ENCODE measurements at regions not wholly inside any gene's neighbourhood (a gene's known extent, or its start where the extent isn't known, plus 50 kb on each side); places are given as distances from the start of the nearest gene placed in this dataset.

DNA sequence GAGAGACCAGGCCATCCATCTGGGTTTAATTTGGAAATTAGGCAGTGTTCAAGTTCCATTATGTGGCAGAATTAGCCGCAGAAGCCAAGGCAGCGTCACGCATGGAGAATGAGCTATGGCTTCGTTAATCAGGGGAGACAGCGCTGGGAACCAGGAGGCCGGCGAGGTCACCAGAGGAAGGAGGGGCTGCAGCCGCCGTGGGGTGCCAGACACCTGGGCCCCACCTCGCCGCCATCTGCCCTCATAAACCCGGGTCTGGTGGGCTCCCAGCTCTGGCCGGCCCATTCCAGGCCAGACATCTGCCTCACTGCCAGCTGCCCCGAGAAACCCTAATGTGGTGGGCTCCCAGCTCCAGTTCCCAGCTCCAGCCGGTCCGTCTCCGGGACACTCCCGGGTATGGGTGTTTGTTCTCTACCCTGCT, 676.9 kb downstream of the BRD1 start:
- Histone ChIP-seq H3K9ac (ENCODE audit: low read depth, low read length, poor library complexity) (no peak overlapping the region), H3K4me2 (ENCODE audit: insufficient read depth, low read length, poor library complexity, severe bottlenecking) (no peak overlapping the region), H3K4ac (ENCODE audit: low read length) (no peak overlapping the region), H2BK5ac (ENCODE audit: low read length) (peak overlapping the region; percentile 10), H2AFZ (ENCODE audit: low read length) (peak overlapping the region; percentile 34), H2AK5ac (ENCODE audit: low read depth, low read length) (peak overlapping the region; percentile 63), H3K79me1 (ENCODE audit: low read depth, low read length) (no peaks in the 10 kb centered on the region), H4K91ac (ENCODE audit: low read depth, low read length, poor library complexity) (no peak overlapping the region), H3K4me3 (ENCODE audit: low read length in 2 of 2) (no peak overlapping the region), H4K8ac (ENCODE audit: low read depth, low read length) (no peak overlapping the region), H3K9me3 (replicated peaks in 1 of 2; ENCODE audit: control insufficient read depth in 2 of 2, insufficient read depth in 1 of 2, low read depth in 1 of 2, low read length in 2 of 2) (no peaks in the 10 kb centered on the region), H3K18ac (ENCODE audit: low read length) (peak overlapping the region; percentile 9), H3K27ac (replicated peaks; ENCODE audit: low read length) (no peak overlapping the region), H2BK12ac (ENCODE audit: low read length) (peak overlapping the region; percentile 47), H3K36me3 (replicated peaks in 1 of 2; ENCODE audit: control insufficient read depth in 2 of 2, insufficient read depth in 2 of 2, low read length in 2 of 2) (no peaks in the 10 kb centered on the region), H3K14ac (ENCODE audit: low read length) (no peak overlapping the region), H3K23ac (ENCODE audit: low read depth, low read length, poor library complexity) (no peak overlapping the region), H3K4me1 (ENCODE audit: control insufficient read depth in 2 of 2, insufficient read depth in 1 of 2, low read depth in 1 of 2, low read length in 2 of 2) (peaks cover 0 to 25% of the 10 kb centered on the region in 2 donors), H2BK15ac (ENCODE audit: low read length) (peak overlapping the region; percentile 95), H3K27me3 (ENCODE audit: control insufficient read depth in 3 of 3, insufficient read depth in 3 of 3, low read depth in 1 of 3, low read length in 3 of 3) (no peaks in the 10 kb centered on the region), H2BK120ac (ENCODE audit: low read depth, low read length) (peak overlapping the region; percentile 35)
- no CpG with 5 or more reads among the region's 18 CpGs for WGBS, 2 donors (ENCODE audit: extremely low coverage in 2 of 2, insufficient read length in 2 of 2, insufficient replicate concordance in 1 of 2)
- no peak for DNase-seq (ENCODE audit: low spot score)

DNA sequence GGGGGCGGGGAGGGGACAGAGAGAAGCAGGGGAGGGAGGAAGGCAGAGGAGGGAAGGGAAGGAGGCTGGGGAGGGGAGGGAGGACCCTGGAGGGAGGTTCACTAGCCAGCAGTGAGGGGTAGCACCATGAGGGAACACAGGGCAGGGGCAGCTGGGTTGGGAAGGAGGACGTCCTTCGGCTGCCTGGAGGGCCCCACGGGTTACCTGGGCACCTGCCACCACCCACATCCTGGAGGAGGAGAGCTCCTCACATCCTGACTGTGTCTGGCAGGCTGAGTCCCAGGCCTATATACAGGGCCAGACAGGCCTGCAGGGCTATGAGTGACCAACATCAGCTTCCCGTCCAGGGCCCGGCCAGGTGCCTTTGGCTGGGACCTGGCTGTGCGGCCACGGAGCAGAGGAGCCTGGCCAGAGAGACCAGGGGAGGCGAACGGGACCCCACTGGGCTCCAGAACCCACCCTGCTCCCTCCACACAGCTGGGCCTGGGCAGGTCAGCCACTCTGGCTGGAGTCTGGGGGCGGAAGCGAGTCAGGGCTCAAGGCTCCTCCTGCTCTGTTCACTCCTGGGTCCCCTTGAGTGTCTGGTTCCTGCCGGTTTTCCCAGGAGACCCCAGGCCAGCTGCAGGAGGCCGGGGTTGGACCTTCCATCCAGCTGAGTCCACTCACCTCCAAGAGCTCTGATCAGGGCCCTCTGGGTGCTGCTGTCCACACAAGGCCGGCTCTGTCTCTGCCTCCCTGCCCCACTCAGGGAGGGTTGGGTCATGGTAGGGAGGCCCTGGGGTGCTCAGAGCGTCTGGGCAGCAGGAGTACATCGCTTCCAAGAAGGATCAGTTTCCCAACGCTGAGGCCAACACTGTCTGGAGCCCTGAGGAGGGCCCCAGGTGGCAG, 677.7 kb downstream of the BRD1 start:
- Histone ChIP-seq H3K4me1 (ENCODE audit: control insufficient read depth in 2 of 2, insufficient read depth in 1 of 2, low read depth in 1 of 2, low read length in 2 of 2) (peaks cover 0 to 25% of the 10 kb centered on the region in 2 donors), H3K4me2 (ENCODE audit: insufficient read depth, low read length, poor library complexity, severe bottlenecking) (no peak overlapping the region), H2BK120ac (ENCODE audit: low read depth, low read length) (no peak overlapping the region), H3K36me3 (replicated peaks in 1 of 2; ENCODE audit: control insufficient read depth in 2 of 2, insufficient read depth in 2 of 2, low read length in 2 of 2) (no peaks in the 10 kb centered on the region), H2BK12ac (ENCODE audit: low read length) (peak overlapping the region; percentile 91), H3K23ac (ENCODE audit: low read depth, low read length, poor library complexity) (no peak overlapping the region), H3K27ac (replicated peaks; ENCODE audit: low read length) (no peak overlapping the region), H3K9ac (ENCODE audit: low read depth, low read length, poor library complexity) (no peak overlapping the region), H2BK15ac (ENCODE audit: low read length) (peak overlapping the region; percentile 95), H3K4me3 (ENCODE audit: low read length in 2 of 2) (no peak overlapping the region), H3K18ac (ENCODE audit: low read length) (peak overlapping the region; percentile 55), H2BK5ac (ENCODE audit: low read length) (peak overlapping the region; percentile 10), H3K14ac (ENCODE audit: low read length) (peak overlapping the region; percentile 83), H3K9me3 (replicated peaks in 1 of 2; ENCODE audit: control insufficient read depth in 2 of 2, insufficient read depth in 1 of 2, low read depth in 1 of 2, low read length in 2 of 2) (no peaks in the 10 kb centered on the region), H3K79me1 (ENCODE audit: low read depth, low read length) (no peaks in the 10 kb centered on the region), H3K27me3 (ENCODE audit: control insufficient read depth in 3 of 3, insufficient read depth in 3 of 3, low read depth in 1 of 3, low read length in 3 of 3) (no peaks in the 10 kb centered on the region), H4K8ac (ENCODE audit: low read depth, low read length) (no peak overlapping the region), H3K4ac (ENCODE audit: low read length) (no peak overlapping the region), H2AK5ac (ENCODE audit: low read depth, low read length) (peak overlapping the region; percentile 63), H4K91ac (ENCODE audit: low read depth, low read length, poor library complexity) (no peak overlapping the region), H2AFZ (ENCODE audit: low read length) (no peak overlapping the region)
- DNase-seq (ENCODE audit: low spot score): no peak
- WGBS, 2 donors (ENCODE audit: extremely low coverage in 2 of 2, insufficient read length in 2 of 2, insufficient replicate concordance in 1 of 2): no CpG with 5 or more reads among the region's 18 CpGs

- H3K27me3 ChIP-seq (ENCODE audit: control insufficient read depth in 3 of 3, insufficient read depth in 3 of 3, low read depth in 1 of 3, low read length in 3 of 3): no peaks in the 10 kb centered on the region
- no peaks in the 10 kb centered on the region for H3K9me3 ChIP-seq (replicated peaks in 1 of 2; ENCODE audit: control insufficient read depth in 2 of 2, insufficient read depth in 1 of 2, low read depth in 1 of 2, low read length in 2 of 2)
- DNase-seq (ENCODE audit: low spot score): no peak
- no peak overlapping the region for H2BK120ac ChIP-seq (ENCODE audit: low read depth, low read length)
- peak overlapping the region; percentile 13 for H2BK15ac ChIP-seq (ENCODE audit: low read length)
- H3K4me1 ChIP-seq (ENCODE audit: control insufficient read depth in 2 of 2, insufficient read depth in 1 of 2, low read depth in 1 of 2, low read length in 2 of 2): peaks cover 0 to 25% of the 10 kb centered on the region in 2 donors
- H3K36me3 ChIP-seq (replicated peaks in 1 of 2; ENCODE audit: control insufficient read depth in 2 of 2, insufficient read depth in 2 of 2, low read length in 2 of 2): no peaks in the 10 kb centered on the region
- H3K23ac ChIP-seq (ENCODE audit: low read depth, low read length, poor library complexity): no peak overlapping the region
- H4K8ac ChIP-seq (ENCODE audit: low read depth, low read length): no peak overlapping the region
- no peak overlapping the region for H3K18ac ChIP-seq (ENCODE audit: low read length)
- no CpG with 5 or more reads among the region's 10 CpGs for WGBS, 2 donors (ENCODE audit: extremely low coverage in 2 of 2, insufficient read length in 2 of 2, insufficient replicate concordance in 1 of 2)
- no peak overlapping the region for H3K14ac ChIP-seq (ENCODE audit: low read length)
- H3K4me2 ChIP-seq (ENCODE audit: insufficient read depth, low read length, poor library complexity, severe bottlenecking): no peak overlapping the region
- no peak overlapping the region for H4K91ac ChIP-seq (ENCODE audit: low read depth, low read length, poor library complexity)
- no peak overlapping the region for H3K4me3 ChIP-seq (ENCODE audit: low read length in 2 of 2)
- H2BK12ac ChIP-seq (ENCODE audit: low read length): no peak overlapping the region
- no peak overlapping the region for H2BK5ac ChIP-seq (ENCODE audit: low read length)
- no peak overlapping the region for H2AFZ ChIP-seq (ENCODE audit: low read length)
- H2AK5ac ChIP-seq (ENCODE audit: low read depth, low read length): no peak overlapping the region
- no peak overlapping the region for H3K27ac ChIP-seq (replicated peaks; ENCODE audit: low read length)
- H3K4ac ChIP-seq (ENCODE audit: low read length): no peak overlapping the region
- no peak overlapping the region for H3K9ac ChIP-seq (ENCODE audit: low read depth, low read length, poor library complexity)
- no peaks in the 10 kb centered on the region for H3K79me1 ChIP-seq (ENCODE audit: low read depth, low read length)
Measured at GRCh38 chr22:49148895-49149418, 678.7 kb downstream of the BRD1 start.

DNA sequence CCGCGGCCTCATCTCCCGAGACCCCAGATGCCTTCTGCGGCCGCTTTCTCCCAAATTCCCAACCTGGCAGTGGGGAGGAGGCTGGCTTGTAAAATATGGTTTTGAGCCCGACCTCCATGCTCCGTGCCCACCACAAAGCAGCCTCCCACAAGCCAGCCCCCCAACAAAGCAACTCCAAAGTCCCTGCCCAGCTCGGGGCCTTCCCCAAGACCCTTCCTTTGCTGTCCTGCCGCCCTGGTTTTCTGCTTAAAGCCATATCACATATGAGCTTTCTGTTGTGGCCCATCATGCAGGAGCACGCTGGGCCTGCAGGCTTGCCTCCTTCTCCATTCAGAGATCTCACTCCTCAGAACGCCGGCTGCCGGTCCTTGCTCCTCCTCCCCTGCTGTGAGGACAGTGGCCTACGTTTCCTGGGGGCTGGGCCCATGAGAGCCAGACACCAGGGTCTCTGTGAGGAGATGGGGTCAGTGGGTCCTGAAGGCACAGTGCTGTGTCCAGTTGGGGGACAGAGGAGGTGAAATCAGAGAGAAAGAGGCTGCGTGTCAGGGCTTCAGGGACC, 680.0 kb downstream of the BRD1 start:
- Histone ChIP-seq H3K27ac (replicated peaks; ENCODE audit: low read length) (no peak overlapping the region), H2BK5ac (ENCODE audit: low read length) (no peak overlapping the region), H3K18ac (ENCODE audit: low read length) (no peak overlapping the region), H4K91ac (ENCODE audit: low read depth, low read length, poor library complexity) (no peak overlapping the region), H3K23ac (ENCODE audit: low read depth, low read length, poor library complexity) (no peak overlapping the region), H3K27me3 (ENCODE audit: control insufficient read depth in 3 of 3, insufficient read depth in 3 of 3, low read depth in 1 of 3, low read length in 3 of 3) (no peaks in the 10 kb centered on the region), H3K79me1 (ENCODE audit: low read depth, low read length) (no peaks in the 10 kb centered on the region), H3K36me3 (replicated peaks in 1 of 2; ENCODE audit: control insufficient read depth in 2 of 2, insufficient read depth in 2 of 2, low read length in 2 of 2) (no peaks in the 10 kb centered on the region), H2AFZ (ENCODE audit: low read length) (no peak overlapping the region), H3K9me3 (replicated peaks in 1 of 2; ENCODE audit: control insufficient read depth in 2 of 2, insufficient read depth in 1 of 2, low read depth in 1 of 2, low read length in 2 of 2) (no peaks in the 10 kb centered on the region), H2AK5ac (ENCODE audit: low read depth, low read length) (peak overlapping the region; percentile 53), H2BK12ac (ENCODE audit: low read length) (peak overlapping the region; percentile 59), H3K4me2 (ENCODE audit: insufficient read depth, low read length, poor library complexity, severe bottlenecking) (no peak overlapping the region), H4K8ac (ENCODE audit: low read depth, low read length) (no peak overlapping the region), H3K4me1 (ENCODE audit: control insufficient read depth in 2 of 2, insufficient read depth in 1 of 2, low read depth in 1 of 2, low read length in 2 of 2) (peaks cover 0 to 21% of the 10 kb centered on the region in 2 donors), H2BK120ac (ENCODE audit: low read depth, low read length) (no peak overlapping the region), H3K4ac (ENCODE audit: low read length) (no peak overlapping the region), H3K4me3 (ENCODE audit: low read length in 2 of 2) (no peak overlapping the region), H3K9ac (ENCODE audit: low read depth, low read length, poor library complexity) (no peak overlapping the region), H2BK15ac (ENCODE audit: low read length) (peak overlapping the region; percentile 14), H3K14ac (ENCODE audit: low read length) (no peak overlapping the region)
- no peak for DNase-seq (ENCODE audit: low spot score)
- WGBS, 2 donors (ENCODE audit: extremely low coverage in 2 of 2, insufficient read length in 2 of 2, insufficient replicate concordance in 1 of 2): no CpG with 5 or more reads among the region's 15 CpGs
